HG02571 (cell line): ENCODE measurements at regions not wholly inside any gene's neighbourhood (a gene's known extent, or its start where the extent isn't known, plus 50 kb on each side); places are given as distances from the start of the nearest gene placed in this dataset.

ENCODE experiments used
- ATAC-seq: cut with Tn5 transposase; IDR thresholded peaks from one replicate; pipeline ENCODE4 v1.9.1; 2021; ENCODE audit warnings: mild to moderate bottlenecking, moderate library complexity; ENCODE audit not compliant: unreplicated experiment

DNA sequence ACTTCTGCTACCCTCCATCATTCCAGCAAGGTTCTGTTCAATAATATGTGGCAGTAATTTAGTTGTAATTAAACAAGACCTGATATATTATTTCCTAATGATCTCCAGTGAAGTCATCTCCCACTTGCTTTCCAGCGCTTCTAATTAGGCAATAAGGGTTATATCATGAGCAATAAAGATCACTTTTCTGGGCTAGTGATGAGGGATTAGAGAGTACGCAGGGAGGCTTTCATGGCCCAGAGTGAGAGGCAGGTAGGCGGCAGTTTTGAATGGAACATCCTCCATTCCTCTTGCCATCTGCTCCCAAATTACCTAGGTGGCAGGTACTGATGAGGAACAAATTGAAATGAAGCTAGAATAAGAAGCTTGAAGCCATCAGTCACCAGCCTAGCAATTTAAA, 358.1 kb upstream of the SYT4 start:
- no peak for ATAC-seq

DNA sequence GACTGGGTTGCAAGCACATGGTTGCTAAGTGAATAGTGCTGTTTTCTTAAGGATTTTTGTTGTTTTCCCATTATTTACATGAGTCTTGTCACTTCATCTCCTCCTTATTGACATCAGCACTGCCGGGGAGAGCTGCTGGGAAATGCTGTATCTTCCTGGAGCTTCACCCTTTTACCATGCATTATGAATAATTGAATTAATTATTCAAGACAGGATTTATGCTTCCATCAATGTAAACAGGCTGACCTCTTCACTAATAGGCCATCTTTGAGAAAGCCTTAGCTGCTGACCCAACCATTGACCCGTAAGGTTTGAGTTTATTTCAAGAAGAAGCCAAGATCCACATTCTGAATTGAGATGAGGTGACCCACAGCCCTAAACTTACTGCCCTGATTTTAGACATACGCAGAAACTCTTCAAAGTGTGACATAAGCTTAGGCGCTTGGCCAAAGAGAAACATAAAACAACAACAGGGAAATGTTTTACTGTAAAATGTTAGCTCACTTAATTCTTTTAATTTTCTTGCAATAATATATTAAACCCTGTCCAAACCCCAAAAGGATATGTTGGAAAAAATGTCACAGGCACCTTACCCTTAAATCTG, 365.5 kb upstream of the SYT4 start:
- no peak for ATAC-seq

DNA sequence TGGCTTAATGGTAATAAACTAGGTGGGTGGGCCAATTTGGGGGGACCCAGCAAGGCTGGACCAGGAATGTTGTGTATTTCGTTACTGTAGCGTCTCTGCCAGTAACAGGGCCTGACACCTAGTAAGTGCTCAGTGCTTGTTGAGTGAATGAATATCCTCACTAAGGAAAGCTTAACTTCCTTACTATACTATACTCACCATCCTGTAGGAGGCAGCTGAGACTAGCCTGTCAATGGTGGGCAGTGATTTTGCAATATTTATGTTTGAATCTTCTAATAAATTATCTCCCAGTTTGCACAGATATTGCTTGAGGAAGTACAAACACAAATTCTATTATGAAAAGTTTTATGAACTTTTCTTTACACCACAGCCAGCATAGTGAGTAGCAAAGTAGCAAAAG, 370.7 kb upstream of the SYT4 start:
- no peak for ATAC-seq

DNA sequence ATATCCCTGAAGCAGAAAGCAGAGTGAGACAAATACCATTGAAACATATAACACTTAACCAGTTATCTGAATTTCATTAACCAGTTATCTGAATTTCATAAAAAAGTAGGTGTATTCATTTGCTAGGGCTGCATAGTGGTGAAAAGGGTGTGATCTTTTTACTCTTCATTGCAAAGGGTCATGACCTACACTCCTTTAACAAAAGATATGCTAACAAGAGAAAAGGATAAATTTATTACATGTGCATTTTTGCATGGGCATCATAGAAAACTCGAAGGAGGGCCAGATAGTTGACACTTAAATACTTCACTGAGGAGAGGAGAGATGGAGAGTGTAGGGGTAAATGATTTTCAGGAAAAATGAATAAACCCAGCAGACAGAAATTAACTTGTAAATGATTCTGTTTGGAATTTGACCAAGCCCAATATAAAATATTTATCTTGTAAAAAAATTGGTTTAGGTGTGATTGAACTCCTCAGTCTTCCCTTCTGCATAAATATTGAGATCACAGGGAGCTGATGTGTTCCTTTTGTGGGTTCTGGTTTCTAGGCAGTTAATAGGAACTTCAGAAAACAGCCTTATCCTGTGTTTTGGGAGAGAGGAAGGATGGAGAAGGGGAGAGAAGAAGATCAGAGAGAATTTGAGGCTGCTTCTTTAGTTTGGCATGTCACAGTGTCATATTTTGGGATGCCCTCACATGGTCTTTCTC, 372.5 kb upstream of the SYT4 start:
- no peak for ATAC-seq

DNA sequence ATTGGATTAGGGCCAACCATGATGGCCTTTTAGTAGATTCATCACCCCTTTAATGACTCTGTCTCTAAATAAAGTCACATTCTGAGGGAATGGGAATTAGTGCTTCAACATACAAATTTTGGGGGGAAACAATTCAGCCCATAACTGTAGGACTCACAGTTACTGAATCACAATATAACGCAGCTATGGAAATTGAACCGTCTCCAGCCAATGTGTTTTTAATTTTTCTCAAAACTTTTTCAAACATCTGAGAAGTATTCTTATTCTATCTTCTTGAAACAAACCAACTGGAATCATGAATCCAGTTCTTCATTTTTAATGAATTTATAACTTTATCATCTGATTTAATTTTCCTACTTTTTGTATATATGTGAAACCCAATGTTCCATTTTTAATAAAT, 373.1 kb upstream of the SYT4 start:
- no peak for ATAC-seq

DNA sequence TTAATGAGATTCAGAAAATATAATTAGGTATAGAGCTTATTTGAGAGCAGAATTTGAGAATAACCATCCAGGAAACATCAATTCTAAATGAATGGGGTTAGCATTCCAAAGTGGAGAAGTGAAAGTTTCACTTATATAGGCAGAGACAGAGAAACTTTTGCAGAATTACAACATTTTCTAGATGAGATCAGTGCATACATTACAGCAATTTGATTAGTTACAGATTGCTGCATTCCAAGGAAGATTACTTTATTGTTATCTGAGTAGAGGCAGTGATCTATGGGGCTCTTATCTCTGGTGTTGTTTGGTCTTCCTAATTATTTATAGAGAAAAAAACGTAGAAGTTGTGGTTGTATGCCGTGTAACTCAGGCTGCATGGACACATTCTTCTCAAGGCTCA, 373.8 kb upstream of the SYT4 start:
- ATAC-seq = no peak

DNA sequence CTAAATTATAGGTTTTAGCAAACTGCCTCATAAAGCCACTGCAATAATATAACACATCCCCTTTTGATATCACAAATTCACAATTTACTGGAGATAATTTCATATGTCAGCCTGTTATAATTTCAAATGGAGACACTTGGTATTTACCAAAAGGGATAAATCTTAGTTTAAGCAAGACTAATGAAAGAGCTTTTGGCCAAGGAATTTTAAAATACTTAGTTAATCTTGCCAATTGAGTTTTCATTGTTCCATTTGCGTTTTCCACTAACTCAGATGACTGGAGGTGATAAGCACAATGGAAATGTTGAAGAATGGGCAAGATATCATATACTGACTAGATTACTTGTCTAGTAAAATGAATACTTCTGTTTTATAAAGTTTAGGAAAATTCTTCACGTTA, 379.3 kb upstream of the SYT4 start:
- no peak for ATAC-seq

DNA sequence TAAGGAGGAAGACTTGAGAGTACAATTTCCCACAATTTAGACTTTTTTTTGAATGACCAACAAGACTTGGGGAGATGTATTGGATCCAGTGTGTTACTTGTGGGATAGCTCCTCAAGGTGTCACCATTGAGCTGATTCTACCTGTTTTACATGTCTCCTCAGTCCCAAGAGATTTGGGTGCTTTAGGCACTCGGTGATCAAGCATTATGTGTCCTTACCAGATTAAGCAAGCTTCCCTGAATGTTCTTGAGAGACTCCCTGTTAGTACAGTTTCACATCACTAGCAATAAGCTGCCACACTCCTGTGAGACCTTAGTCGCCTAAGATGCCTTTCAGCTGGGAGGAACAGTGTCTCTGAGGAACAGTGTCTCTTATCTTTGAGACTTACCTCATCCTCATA, 384.3 kb upstream of the SYT4 start:
- ATAC-seq = peak; percentile 78

DNA sequence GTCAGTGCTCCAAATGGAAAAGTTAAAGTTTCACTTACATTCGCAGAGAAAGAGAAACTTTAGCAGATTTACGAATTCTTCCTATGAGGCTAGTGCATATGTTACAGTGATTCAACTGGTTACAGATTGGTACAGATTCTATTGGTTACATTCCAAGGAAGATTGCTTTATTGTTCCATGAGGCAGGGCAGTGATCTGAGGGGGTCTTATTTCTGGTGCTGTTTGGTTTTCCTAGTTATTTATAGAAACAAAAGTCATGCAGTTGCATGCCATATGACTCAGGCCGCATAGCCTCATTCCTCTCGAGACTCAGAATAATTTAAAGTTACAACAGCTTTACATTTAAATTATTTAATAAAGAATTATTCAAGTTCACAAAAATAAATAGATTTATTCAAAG, 385.4 kb upstream of the SYT4 start:
- ATAC-seq = no peak

DNA sequence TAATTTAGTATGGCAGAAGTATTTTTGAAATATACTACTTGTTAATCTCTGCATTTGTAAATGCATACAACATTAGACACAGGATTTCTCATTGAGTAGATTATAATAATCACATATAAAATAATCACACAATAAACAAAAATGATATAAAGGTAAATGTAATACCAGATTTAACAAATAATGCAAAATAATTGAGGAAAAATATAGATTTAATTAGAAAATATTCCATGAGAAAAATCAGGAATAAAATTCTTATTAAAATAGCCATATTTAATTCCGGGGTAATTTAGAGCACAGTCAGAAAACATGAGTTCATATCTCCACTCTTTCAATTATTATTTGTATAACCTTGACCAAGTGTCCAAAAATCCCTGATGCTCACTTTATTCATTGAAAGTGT, 385.9 kb upstream of the SYT4 start:
- ATAC-seq = no peak

DNA sequence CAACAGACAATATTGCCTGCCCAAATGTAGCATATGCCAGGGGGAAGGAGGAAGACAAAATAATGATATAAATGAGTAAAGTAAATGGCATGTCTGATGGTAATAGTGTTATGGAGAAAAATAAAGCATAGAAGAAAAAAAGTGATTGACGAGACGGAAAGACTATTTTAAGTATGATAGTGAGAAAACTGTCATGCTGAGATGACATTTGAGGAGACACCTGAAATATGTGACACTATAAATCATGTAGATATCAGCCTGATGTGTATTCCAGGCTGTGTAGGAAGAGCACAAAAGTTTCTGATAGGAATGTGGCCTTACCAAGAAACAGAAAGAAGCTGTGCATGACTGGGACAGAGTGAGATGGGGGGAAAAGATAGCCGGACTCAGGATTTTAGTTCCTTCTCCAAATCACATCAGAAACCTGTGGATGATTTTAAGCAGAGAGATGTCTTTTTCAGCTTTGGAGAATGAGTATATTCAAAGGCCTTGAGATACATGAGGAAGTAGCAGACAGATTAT, 387.3 kb upstream of the SYT4 start:
- no peak for ATAC-seq

DNA sequence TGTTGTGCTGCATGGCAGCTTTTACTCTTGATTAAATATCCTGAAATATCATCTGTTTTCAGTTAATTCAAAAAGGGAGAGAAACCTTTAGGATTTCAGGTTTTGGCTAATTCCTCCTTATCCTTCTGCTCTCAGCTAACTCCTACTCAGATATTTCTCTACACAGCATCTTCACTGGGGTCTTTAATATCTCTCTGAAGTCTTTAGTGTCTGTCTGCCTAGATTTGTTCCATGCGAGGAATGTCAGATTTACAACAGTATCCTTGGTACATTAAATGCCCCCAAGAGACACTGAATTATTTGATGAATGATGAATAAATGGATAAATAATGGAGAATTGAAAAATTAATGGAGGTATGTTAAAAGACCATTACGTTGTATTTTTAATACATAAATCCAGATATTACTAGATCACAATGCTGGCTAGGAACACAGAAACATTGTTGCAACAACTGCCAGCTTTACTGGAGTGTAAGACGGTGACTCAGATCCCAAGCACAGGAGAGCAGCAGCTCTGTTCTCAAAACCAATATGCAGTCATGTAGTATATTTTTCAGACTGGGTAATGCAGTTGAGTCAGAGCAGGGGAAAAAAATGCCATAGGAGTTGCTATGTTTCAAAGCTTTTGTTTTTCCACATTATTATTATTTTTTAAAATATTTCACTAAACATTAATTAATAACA, 388.0 kb upstream of the SYT4 start:
- no peak for ATAC-seq

DNA sequence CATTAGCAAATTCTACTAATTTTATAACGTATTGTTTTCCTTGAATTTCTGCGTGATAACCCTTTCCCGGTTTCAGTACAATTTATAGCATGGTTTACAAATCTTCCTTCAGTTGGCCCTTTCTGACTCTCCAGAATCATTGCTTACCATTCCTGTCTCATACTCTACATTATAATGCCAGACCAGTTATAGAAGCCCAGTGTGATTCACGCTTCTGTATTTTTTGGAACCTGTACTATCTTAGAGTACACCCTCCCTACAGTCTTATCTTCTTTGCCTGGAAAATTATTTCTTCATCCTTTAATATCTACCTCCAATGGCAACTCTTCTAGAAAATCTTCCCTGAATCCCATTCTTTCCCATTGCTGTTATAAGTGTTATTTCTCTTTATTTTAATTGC, 391.6 kb upstream of the SYT4 start:
- ATAC-seq = no peak

DNA sequence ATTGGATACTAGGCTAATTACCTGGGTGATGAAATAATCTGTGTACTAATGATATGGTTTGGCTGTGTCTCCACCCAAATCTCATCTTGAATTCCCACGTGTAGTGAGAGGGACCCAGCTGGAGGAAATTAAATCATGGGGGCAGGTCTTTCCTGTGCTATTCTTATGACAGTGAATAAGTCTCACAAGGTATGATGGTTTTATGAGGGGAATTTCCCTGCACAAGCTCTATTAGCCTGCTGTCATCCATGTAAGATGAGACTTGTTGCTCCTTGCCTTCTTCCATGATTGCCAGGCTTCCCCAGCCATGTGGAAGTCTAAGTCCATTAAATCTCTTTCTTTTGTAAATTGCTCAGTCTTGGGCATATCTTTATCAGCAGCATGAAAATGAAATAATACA, 394.1 kb upstream of the SYT4 start:
- no peak for ATAC-seq

DNA sequence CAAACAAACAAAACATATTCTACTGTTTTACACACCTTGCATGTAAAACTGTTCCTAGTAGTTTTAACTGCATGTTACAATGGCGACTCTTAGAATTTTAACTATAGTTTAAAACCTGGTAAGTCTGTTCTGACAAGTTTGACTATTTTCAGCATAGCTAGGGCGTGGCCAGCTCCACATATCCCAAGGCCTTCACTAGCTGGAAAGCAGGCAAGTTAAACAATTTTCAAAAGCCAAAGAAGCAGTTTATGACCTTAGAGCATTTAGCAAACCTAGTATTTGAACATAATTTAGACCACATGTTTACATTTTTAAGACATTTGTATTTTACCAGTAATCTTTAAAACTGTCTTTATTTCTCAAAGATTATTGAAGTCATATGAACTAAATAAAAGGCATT, 402.8 kb upstream of the SYT4 start:
- no peak for ATAC-seq

DNA sequence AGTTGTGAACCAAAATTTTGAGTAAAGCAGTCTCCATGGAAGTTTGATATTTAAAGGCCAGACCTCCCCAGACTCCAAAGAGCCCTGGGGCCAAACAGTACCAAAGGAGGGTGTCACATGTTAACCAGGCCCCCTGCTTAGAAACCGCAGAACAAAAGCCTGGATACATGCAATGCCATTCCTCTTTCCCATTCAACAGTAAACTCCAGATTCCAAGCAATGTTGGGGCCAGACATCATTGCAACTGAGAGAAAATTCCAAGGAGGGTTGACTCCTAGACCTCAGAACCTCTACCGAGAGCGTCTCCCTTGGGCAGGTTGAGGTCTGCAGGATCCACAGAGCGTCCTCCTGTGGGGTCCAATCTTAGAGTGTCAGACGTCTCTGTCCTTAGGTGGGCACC, 404.4 kb upstream of the SYT4 start:
- ATAC-seq = no peak

DNA sequence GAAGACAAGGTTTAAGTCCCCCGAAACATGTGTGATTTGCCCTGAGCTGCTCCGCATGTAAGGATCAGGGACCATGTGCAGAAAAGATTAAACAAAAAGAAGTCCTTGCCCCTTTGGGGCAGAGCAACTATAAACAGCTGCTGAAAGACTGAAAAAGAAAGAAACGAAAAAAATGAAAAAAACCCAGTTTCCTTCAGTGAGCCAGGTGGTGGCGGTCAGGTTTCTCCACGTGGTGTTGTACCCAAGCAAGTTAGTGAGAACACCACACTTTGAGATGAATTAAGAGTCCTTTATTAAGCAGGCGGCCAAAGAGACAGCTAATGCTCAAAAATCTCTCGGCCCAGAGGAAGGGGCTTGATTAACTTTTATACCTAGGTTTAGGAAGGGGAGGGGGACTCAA, 404.9 kb upstream of the SYT4 start:
- ATAC-seq = no peak

DNA sequence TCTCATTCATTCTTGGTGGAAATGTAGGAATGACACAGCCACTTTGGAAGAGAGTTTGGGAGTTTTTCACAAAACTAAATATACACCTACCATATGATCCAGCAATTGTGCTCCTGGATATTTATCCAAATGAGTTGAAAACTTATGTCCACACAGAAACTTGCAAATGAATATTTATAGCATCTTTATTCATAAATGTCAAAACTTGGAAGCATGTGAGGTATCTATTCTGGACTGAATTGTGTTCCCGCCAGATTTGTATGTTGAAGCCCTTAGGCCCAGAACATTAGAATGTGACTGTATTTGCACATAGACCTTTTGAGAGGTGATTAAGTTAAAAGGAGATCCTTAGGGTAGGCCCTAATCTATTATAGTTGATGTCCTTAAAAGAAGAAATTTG, 409.4 kb upstream of the SYT4 start:
- no peak for ATAC-seq

DNA sequence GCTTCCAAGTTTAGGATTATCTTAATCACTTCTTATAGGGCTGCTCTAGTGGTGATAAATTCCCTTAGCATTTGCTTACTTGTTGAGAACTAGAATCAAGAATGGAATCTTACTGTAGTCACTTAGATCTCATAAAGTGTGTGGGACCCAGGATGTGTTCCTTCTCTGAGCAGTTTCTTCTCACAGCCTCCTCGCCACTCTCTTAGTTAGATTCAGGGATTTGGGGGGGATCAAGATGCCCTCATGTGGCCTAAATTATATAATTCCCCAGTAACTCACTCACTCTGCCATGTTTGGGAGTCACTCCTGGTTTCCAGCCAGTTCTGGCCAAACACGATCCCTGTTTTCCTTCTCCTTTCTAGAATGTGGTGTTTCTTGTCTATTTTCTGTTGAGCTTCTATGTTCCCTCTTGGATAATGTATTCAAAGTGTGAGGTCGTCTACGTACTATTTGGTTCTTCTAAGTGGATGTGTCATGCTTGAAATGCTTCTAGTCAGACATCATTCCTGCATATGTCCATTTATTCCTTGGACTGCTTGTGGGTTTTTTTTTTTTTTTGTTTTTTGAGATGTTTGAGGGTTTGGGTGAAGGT, 414.9 kb upstream of the SYT4 start:
- ATAC-seq = no peak

DNA sequence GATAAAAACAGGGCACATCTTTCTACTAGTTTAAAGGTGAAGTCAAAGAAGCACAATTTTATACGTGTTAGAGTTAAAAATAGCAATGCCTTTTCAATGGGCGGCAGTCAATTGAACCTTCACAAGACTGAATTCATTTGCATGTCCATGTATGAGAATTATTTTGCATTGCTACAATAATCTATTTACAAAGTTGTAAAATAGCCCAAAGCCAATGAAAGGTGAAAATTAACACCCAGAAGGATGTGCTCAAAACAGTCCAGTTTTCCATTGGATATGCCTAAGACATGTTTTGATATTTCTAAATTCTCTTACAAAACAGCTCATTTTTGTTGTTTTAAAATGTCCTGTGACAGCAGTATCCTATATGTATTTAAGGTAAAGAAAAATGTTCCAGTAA, 425.1 kb upstream of the SYT4 start:
- no peak for ATAC-seq

DNA sequence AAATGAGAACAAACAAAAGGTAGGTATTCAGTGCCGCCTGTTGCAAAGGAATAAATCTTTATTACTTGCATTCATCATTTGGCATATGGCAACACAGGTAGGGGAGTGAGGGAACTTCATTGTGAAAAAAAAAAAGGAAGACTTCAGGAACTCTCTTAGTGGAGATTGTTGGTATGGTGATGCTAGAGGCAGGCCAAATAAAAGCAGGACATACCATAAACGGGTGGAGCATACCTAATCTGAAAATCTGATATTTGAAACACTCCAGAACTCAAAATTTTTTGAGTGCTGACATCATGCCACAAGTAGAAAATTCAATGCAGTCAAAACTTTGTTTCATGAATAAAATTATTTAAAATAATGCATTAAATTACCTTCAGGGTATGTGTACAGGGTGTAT, 425.8 kb upstream of the SYT4 start:
- no peak for ATAC-seq

DNA sequence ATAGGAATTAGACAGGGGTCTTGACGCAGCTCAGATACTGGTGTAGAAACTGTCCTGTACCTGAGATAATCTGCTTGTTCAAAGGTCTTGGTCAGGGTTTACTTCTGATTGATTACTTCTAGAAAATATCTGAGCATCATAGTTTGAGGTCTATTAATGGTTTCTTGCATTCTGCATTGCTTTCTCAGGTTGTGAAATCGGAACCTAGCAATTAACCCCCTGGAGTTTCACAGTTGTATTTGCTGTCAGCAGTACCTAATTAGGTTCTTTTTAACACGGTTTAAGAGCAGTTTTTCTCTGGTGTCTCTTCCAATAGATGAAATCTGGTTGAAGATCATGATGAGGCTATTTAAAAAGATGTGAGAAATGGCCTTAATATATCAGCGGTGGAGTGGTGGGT, 428.6 kb upstream of the SYT4 start:
- no peak for ATAC-seq
